Fibroblast of lung (primary cell): ENCODE measurements at regions not wholly inside any gene's neighbourhood (a gene's known extent, or its start where the extent isn't known, plus 50 kb on each side); places are given as distances from the start of the nearest gene placed in this dataset.

ENCODE experiments used
- DNase-seq, 2 donors: peaks; one replicate each; pipeline versions ENCODE4 v3.0.0 to v3.0.0-alpha.2; 2010; ENCODE audit warnings: low read depth in 2 of 2
- H2AFZ ChIP-seq: 2 replicates; pipeline ENCODE4 v1.5.1; 2012; ENCODE audit warnings: low read length, control low read depth, inconsistent platforms
- H3K27ac ChIP-seq: 2 replicates; pipeline ENCODE4 v1.5.1; 2011; ENCODE audit warnings: low read length, control low read depth; ENCODE audit not compliant: insufficient read depth
- H3K27me3 ChIP-seq: 2 replicates; pipeline ENCODE4 v1.5.1; 2011; ENCODE audit warnings: mild to moderate bottlenecking, low read length; ENCODE audit not compliant: control insufficient read depth, insufficient read depth
- H3K36me3 ChIP-seq: 2 replicates; pipeline ENCODE4 v1.5.1; 2011; ENCODE audit warnings: low read length; ENCODE audit not compliant: control insufficient read depth, insufficient read depth
- H3K4me1 ChIP-seq: 2 replicates; pipeline ENCODE4 v1.5.1; 2011; ENCODE audit warnings: low read length; ENCODE audit not compliant: control insufficient read depth, insufficient read depth; ENCODE audit errors: extremely low read depth
- H3K4me2 ChIP-seq: 2 replicates; pipeline ENCODE4 v1.5.1; 2011; ENCODE audit warnings: low read length, control low read depth; ENCODE audit not compliant: insufficient read depth; ENCODE audit errors: extremely low read depth
- H3K4me3 ChIP-seq, 4 experiments: fragments of 200-600 bp in 1 of 4; sonication (generic) in 1 of 4; replicated peaks in 1 of 4; 2 replicates each; pipeline ENCODE4 v1.5.1; 2011 to 2016; ENCODE audit warnings: low read length in 4 of 4, low read depth in 3 of 4, mild to moderate bottlenecking in 3 of 4, control low read depth in 2 of 4, inconsistent platforms in 1 of 4, mixed read lengths in 1 of 4; ENCODE audit not compliant: insufficient read depth in 1 of 4; ENCODE audit errors: control extremely low read depth in 1 of 4
- H3K79me2 ChIP-seq: 2 replicates; pipeline ENCODE4 v1.5.1; 2012; ENCODE audit warnings: mild to moderate bottlenecking, low read length, inconsistent platforms; ENCODE audit not compliant: control insufficient read depth, insufficient read depth
- H3K9ac ChIP-seq: 2 replicates; pipeline ENCODE4 v1.5.1; 2011; ENCODE audit warnings: mild to moderate bottlenecking, low read length, control low read depth; ENCODE audit not compliant: insufficient read depth
- H3K9me3 ChIP-seq: 2 replicates; pipeline ENCODE4 v1.5.1; 2012; ENCODE audit warnings: low read depth, low read length; ENCODE audit not compliant: control insufficient read depth, insufficient read depth
- H4K20me1 ChIP-seq: 2 replicates; pipeline ENCODE4 v1.5.1; 2011; ENCODE audit warnings: low read length; ENCODE audit not compliant: control insufficient read depth, insufficient read depth; ENCODE audit errors: extremely low read depth
- CTCF ChIP-seq, 2 donors: IDR thresholded peaks in 1 of 2; conservative IDR thresholded peaks in 1 of 2; 1 replicate in 1 of 2; 2 replicates in 1 of 2; pipeline ENCODE4 v1.5.1; 2011 to 2012; ENCODE audit warnings: low read length in 2 of 2, control low read depth in 1 of 2, inconsistent platforms in 1 of 2, low read depth in 1 of 2, mild to moderate bottlenecking in 1 of 2
- EZH2 ChIP-seq: IDR thresholded peaks from 2 replicates; pipeline ENCODE4 v1.5.1; 2012; ENCODE audit warnings: low read length, control low read depth, mild to moderate bottlenecking; ENCODE audit errors: missing control alignments

- peak overlapping the region; percentile 69 for H3K4me2 ChIP-seq
- H3K4me1 ChIP-seq: no peaks in the 10 kb centered on the region
These were observed 74.8 kb upstream of the BCOR start for GRCh38 chrX:40172401-40173142.

GRCh38 chrX:40171513-40172400, 74.0 kb upstream of the BCOR start:
- no peaks in the 10 kb centered on the region for H3K9me3 ChIP-seq
- peak overlapping the region; percentile 55 for H3K9ac ChIP-seq

More at GRCh38 chrX:40172401-40173142, 74.8 kb upstream of the BCOR start:
- no peaks in the 10 kb centered on the region for H3K9me3 ChIP-seq
- peak overlapping the region; percentile 30 for H2AFZ ChIP-seq
- DNase-seq: peak in 1 of 2 donors; percentile 65
- no peaks in the 10 kb centered on the region for H3K79me2 ChIP-seq
- H4K20me1 ChIP-seq: no peaks in the 10 kb centered on the region
- H3K27me3 ChIP-seq: no peaks in the 10 kb centered on the region
- peak overlapping the region; percentile 5 to 54 (median 26) for H3K4me3 ChIP-seq
- TF ChIP-seq EZH2 (no peak), CTCF (conservative IDR thresholded peaks at IDR 0.05 in 1 of 2, IDR thresholded peaks at IDR 0.05 in 1 of 2; ENCODE audit: low read depth in 1 of 2, low read length in 2 of 2) (no peak)
- peak overlapping the region; percentile 71 for H3K27ac ChIP-seq
- H3K36me3 ChIP-seq: no peaks in the 10 kb centered on the region
- H3K9ac ChIP-seq: peak overlapping the region; percentile 55

More at GRCh38 chrX:40171513-40172400, 74.0 kb upstream of the BCOR start:
- Histone ChIP-seq H3K79me2 (no peaks in the 10 kb centered on the region), H3K4me2 (peak overlapping the region; percentile 69), H3K36me3 (no peaks in the 10 kb centered on the region), H3K4me1 (peaks cover 2% of the 10 kb centered on the region), H4K20me1 (no peaks in the 10 kb centered on the region), H3K4me3 (peak overlapping the region; percentile 5 to 54 (median 26)), H2AFZ (peak overlapping the region; percentile 30), H3K27me3 (no peaks in the 10 kb centered on the region), H3K27ac (peak overlapping the region; percentile 71)
- no peak for TF ChIP-seq CTCF (conservative IDR thresholded peaks at IDR 0.05 in 1 of 2, IDR thresholded peaks at IDR 0.05 in 1 of 2; ENCODE audit: low read depth in 1 of 2, low read length in 2 of 2)
- no peak for TF ChIP-seq EZH2
- peak; percentile 51 to 56 for DNase-seq
